C4-2B (cell line): ENCODE measurements at regions not wholly inside any gene's neighbourhood (a gene's known extent, or its start where the extent isn't known, plus 50 kb on each side); places are given as distances from the start of the nearest gene placed in this dataset.

ENCODE experiments used
- ZFX ChIP-seq: fragments of 450-650 bp; IDR thresholded peaks from 2 replicates; pipeline ENCODE4 v1.6.1; 2017
- TF ChIP-seq, protein P1 (sequence below): fragments of 450-650 bp; conservative IDR thresholded peaks from 2 replicates; pipeline ENCODE4 v1.5.1; 2017; ENCODE audit warnings: mild to moderate bottlenecking

DNA sequence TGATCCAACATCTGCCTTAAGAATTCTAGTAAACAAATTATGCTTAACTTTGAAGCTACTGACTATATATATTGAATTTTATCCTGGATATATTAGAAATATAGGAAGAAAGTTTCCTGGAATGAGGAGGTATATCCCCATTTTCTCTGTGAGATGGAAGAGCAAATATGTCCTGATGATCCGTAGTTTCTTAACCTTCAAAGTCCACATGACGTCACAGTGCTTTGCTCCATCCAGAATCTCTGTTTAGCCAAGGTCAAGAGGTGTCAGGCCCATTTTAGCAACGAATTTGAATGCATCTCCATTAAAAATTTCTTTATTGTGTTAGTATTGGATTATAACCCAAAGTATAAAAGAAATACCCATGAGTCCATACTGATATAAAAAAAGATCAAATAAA, 162.5 kb downstream of the PRL start:
- TF ChIP-seq, protein P1, sequence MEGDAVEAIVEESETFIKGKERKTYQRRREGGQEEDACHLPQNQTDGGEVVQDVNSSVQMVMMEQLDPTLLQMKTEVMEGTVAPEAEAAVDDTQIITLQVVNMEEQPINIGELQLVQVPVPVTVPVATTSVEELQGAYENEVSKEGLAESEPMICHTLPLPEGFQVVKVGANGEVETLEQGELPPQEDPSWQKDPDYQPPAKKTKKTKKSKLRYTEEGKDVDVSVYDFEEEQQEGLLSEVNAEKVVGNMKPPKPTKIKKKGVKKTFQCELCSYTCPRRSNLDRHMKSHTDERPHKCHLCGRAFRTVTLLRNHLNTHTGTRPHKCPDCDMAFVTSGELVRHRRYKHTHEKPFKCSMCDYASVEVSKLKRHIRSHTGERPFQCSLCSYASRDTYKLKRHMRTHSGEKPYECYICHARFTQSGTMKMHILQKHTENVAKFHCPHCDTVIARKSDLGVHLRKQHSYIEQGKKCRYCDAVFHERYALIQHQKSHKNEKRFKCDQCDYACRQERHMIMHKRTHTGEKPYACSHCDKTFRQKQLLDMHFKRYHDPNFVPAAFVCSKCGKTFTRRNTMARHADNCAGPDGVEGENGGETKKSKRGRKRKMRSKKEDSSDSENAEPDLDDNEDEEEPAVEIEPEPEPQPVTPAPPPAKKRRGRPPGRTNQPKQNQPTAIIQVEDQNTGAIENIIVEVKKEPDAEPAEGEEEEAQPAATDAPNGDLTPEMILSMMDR: no peak
- no peak for TF ChIP-seq ZFX
